ENCODE measurements at regions not wholly inside any gene's neighbourhood (a gene's known extent, or its start where the extent isn't known, plus 50 kb on each side); places are given as distances from the start of the nearest gene placed in this dataset.
"Not testable (repeated sequence)": the region's sequence is repeated elsewhere in the genome, so short reads cannot be mapped to it uniquely, and the experiment has no call there.

DNA sequence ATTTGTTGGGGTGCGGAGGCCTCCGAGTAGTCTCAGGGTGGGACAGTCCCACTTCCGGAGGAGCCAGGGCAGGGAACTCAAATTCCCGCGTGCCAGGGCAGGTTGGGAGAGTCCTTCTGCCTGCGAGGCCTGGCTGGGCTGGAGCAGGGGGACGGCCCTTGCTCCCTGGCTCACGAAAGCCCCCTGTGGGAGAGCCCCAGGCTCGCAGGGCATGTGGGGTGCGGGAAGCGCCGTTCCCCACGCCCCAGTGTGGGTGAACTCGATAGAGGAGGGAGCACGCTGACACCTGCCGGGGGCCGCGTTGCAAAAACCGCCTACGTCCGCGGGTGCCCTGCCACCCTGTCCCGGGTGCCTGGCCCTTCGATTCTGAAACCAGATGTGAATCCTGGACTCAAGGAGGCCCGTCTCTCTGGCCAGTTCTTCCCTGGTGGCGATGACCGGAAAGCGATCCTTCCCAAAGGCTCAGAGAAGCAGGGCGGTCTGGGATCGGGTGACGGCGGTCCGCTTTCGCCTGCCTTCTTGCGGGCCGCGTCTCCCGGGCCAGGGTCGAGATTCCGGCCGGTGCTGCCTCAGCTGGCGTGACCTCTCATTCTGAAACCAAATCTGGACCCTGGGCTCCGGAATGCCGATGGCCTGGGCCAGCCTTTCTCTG, 1846.5 kb upstream of the DEFB115 start:
- WGBS, 10 experiments = 35 to 68% (median 53%) methylated on average over 1 to 38 of the region's 44 CpGs
- no peak overlapping the region for H3K27ac ChIP-seq
- H3K4me3 ChIP-seq = no peak overlapping the region
- ATAC-seq (replicated peaks in 6 of 8) = no peak
- in situ Hi-C loops (cut with MboI; ENCODE audit: low pct_unique_long_range_greater_than_20kb in 2 of 9, low sequenced_read_pairs in 9 of 9, unreplicated experiment in 9 of 9) = no loop called here
- H3K4me1 ChIP-seq (replicated peaks in 1 of 2) = no peaks in the 10 kb centered on the region

DNA sequence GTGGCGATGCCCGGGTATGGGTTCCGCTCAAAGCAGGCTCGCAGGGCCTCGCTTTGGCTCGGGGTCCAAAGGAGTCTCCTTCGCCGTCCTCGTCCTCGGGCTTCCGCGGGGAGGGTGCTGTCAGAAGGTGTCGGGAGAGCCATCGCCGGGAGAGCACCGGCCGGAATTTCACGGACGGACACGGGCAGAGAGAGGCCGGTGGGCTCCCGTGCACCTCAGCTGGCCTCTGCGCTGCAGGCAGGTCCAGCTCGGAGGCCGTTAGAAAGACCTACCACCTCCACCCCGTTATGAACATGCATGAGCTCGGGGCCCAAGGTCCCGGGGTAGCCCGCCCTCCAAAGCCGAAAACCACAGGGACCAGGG, 1846.0 kb upstream of the DEFB115 start:
- H3K27ac ChIP-seq; H3K4me3 ChIP-seq; H3K4me1 ChIP-seq (replicated peaks in 1 of 2); in situ Hi-C loops (cut with MboI; ENCODE audit: low pct_unique_long_range_greater_than_20kb in 2 of 9, low sequenced_read_pairs in 9 of 9, unreplicated experiment in 9 of 9); ATAC-seq (replicated peaks in 6 of 8): not testable (repeated sequence)
- 20 to 70% (median 50%) methylated on average over 1 to 12 of the region's 30 CpGs for WGBS, 10 experiments

DNA sequence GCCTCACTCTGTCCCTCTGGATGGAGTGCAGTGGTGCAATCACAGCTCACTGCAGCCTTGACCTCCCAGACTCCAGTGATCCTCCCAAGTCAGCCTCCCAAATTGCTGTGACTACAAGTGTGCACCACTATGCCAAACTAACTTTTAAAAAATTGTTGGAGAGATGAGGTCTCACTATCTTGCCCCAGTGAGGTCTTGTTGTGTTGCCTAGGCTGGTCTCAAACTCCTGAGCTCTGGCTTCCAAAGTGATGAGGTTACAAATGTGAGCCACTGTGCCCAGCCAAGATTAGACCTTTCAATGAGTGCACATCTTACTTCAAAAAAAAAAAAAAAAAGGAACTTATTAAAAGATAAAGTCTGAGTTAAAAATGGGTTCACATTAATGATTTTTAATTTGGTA, 1838.1 kb upstream of the DEFB115 start:
- no peak for ATAC-seq (replicated peaks in 6 of 8)
- in situ Hi-C loops (cut with MboI; ENCODE audit: low pct_unique_long_range_greater_than_20kb in 2 of 9, low sequenced_read_pairs in 9 of 9, unreplicated experiment in 9 of 9) = no loop called here

DNA sequence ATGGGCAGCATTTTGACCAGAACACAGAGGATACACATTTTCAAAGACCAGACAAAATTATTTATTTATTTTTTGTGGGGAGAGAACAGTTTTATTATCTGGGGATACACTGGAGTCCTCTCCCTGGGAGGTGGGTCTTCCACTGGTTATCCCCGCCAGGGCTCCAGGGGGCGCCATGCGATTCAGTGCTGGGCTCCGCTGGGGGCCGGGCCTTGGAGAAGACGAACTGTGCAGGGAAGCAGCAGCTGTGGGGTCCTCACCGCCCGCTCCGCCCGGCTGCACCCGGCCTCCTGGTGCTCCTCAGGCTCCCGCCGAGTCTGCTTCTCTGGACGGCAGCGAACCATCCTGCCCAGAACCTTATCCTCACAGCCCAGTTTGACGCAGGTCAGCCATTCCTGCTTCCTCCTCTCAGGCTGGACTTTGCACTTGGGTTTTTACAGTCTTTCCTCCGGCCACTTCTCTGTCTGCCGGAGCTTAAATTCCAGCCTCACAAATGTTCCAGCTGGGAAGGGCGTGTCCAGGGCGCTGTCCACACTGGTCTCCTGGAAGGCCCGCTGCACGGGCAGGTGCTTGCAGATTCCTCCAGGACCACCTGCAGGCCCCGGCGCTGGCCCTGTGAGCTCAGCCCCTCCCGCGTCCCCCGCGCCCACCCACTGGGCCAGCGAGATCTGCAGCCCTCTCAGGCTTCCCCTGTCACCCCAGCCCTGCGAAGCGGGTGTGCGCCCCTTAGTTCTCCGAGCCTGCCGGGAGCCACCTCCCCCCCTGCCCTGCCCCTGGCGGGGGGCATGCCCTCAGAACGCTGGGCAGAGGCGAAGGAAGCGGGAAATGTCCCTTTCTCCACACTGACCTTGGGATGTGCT, 1830.0 kb upstream of the DEFB115 start:
- in situ Hi-C loops (cut with MboI; ENCODE audit: low pct_unique_long_range_greater_than_20kb in 2 of 9, low sequenced_read_pairs in 9 of 9, unreplicated experiment in 9 of 9) = no loop called here
- Histone ChIP-seq H3K4me3 (no peak overlapping the region), H3K27ac (no peak overlapping the region), H3K4me1 (replicated peaks in 1 of 2) (no peaks in the 10 kb centered on the region)
- no peak for ATAC-seq (replicated peaks in 6 of 8)
- WGBS, 10 experiments = 0 to 73% (median 49%) methylated on average over 1 to 3 of the region's 38 CpGs; no CpG with 5 or more reads in 4 of the 10 experiments

More for the DNA sequence above, 1838.1 kb upstream of the DEFB115 start:
- H3K27ac ChIP-seq = no peak overlapping the region
- H3K4me1 ChIP-seq (replicated peaks in 1 of 2) = no peaks in the 10 kb centered on the region
- H3K4me3 ChIP-seq = no peak overlapping the region

DNA sequence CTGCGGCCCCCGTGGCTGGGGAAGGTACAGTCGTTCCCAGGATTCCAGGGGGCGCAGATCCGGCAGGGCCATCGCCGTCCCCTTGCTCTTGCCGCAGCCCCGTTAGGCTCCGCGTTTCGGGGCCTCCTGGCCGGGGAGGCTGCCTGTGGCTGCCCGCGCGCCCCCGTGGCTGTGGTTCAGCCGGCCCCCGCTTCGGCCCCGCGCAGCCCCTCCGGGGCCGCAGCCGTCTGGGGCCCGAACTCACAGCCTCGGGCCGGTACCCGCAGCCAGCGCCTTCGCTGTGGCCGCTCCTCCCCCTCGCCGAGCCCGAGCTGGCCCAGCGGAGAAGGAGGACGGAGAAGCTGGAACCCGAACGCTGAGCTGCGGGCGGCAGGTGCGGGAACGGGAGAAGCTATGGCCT, 1826.9 kb upstream of the DEFB115 start:
- no peak overlapping the region for H3K27ac ChIP-seq
- H3K4me3 ChIP-seq = no peak overlapping the region
- in situ Hi-C loops (cut with MboI; ENCODE audit: low pct_unique_long_range_greater_than_20kb in 2 of 9, low sequenced_read_pairs in 9 of 9, unreplicated experiment in 9 of 9) = no loop called here
- no peaks in the 10 kb centered on the region for H3K4me1 ChIP-seq (replicated peaks in 1 of 2)
- no peak for ATAC-seq (replicated peaks in 6 of 8)
- 90% methylated on average over 4 of the region's 43 CpGs; no CpG with 5 or more reads in 9 of the 10 experiments for WGBS, 10 experiments

DNA sequence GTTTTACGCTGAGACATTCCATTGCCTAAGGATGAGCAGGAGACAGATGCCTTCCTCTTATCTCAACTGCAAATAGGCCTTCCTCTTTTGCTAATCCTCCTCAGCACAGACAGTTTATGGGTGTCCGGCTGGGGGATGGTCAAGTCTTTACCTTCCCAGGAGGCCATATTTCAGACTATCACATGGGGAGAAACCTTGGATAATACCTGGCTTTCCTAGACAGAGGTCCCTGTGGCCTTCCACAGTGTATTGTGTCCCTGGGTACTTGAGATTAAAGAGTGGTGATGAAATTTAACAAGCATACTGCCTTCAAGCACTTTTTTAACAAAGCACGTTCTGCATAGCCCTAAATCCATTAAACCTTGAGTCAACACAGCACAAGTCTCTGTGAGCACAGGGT, 1816.7 kb upstream of the DEFB115 start:
- ATAC-seq (replicated peaks in 6 of 8); H3K4me1 ChIP-seq (replicated peaks in 1 of 2); H3K27ac ChIP-seq; H3K4me3 ChIP-seq; in situ Hi-C loops (cut with MboI; ENCODE audit: low pct_unique_long_range_greater_than_20kb in 2 of 9, low sequenced_read_pairs in 9 of 9, unreplicated experiment in 9 of 9): not testable (repeated sequence)
- WGBS, 10 experiments = 0 to 89% (median 60%) methylated on average over 1 to 2 of the region's 3 CpGs; no CpG with 5 or more reads in 5 of the 10 experiments

DNA sequence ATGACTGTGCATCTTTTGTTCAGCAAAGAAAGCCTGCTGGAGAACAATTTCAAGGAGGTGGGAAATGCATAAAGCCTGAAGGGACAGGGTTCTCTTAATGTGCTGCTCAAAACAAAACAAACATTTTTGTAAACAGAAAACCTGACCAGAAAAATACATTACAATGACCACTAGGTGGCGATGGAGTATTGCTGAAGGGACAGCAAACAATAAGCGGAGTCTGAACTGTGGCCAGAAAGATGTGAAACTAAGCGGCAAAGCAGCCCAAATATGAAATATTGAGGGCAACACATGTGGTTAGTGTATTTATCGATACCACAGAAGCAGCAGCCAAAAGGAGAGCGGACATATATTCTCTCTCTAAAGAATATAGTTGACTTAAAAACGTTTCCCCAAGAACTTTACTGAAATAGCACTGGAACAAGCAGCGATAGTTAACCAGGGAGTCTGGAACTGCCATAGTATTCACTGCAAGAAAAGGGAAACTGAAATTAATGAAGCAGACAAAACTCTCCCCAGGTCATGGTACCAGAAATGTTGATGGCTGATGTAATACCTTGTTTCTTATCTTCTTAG, 1814.2 kb upstream of the DEFB115 start:
- H3K4me1 ChIP-seq (replicated peaks in 1 of 2); H3K27ac ChIP-seq; H3K4me3 ChIP-seq; ATAC-seq (replicated peaks in 6 of 8); in situ Hi-C loops (cut with MboI; ENCODE audit: low pct_unique_long_range_greater_than_20kb in 2 of 9, low sequenced_read_pairs in 9 of 9, unreplicated experiment in 9 of 9): not testable (repeated sequence)
- 0 to 50% (median 22%) methylated on average over 1 to 7 of the region's 7 CpGs; no CpG with 5 or more reads in 1 of the 10 experiments for WGBS, 10 experiments

DNA sequence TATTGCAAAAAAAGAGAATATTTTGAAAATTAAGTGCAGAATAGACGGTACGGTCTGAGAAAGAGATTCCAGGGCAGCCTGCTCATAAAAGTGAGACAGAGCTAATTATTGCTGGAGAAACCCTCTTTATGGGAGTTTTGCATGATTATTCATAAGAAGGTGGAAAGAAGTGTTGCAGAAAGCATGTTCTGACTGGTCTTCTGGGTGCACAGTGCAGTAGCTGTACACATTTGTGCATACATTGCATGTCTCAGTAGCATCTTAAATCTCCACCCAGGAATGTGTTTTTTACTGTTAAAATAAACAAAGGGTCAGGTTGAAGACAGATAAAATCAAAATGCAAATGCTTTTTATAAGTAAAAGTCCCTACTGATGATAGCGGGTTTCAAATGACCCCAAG, 1813.6 kb upstream of the DEFB115 start:
- Histone ChIP-seq H3K27ac (no peak overlapping the region), H3K4me3 (no peak overlapping the region), H3K4me1 (replicated peaks in 1 of 2) (no peaks in the 10 kb centered on the region)
- in situ Hi-C loops (cut with MboI; ENCODE audit: low pct_unique_long_range_greater_than_20kb in 2 of 9, low sequenced_read_pairs in 9 of 9, unreplicated experiment in 9 of 9) = no loop called here
- WGBS, 10 experiments = 0 to 80% (median 39%) methylated on average over 1 to 3 of the region's 3 CpGs
- ATAC-seq (replicated peaks in 6 of 8) = peak in 1 of 8 experiments; percentile 11

DNA sequence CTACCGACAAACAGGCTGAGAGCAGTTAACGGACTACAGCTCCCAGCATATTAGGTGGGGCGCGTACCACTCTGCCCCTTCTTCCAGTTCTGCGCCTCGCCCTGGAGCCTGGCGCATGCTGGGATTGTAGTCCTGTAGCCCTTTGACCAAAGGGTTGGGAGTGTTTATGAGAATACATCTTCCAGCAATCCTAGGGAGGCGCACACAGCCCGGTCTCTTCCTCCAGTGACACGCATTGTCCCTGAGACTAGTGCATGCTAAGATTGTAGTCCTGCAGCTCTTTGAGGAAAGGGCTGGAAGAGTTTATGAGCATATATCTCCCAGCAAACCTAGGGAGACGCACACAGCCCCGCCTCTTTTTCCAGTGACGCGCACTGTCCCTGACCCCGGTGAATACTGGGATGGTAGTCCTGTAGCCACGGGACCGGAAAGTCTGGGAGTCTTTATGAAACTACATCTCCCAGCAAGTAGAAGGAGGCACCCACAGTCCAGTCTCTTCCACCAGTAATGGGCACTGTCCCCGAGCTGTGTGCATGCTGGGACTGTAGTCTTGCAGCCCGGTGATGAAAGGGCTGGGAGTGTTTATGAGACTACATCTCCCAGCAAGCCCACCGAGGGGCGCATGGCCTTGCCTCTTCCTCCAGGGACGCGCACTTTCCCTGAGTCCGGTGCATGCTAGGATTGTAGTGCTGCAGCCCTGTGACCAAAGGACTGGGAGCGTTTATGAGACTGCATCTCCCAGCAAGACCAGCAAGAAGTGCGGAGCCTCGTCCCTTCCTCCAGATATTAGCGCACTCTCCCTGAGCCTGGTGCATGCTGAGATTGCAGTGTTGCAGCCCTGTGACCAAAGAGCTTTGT, 1812.2 kb upstream of the DEFB115 start:
- in situ Hi-C loops (cut with MboI; ENCODE audit: low pct_unique_long_range_greater_than_20kb in 2 of 9, low sequenced_read_pairs in 9 of 9, unreplicated experiment in 9 of 9); H3K27ac ChIP-seq; H3K4me1 ChIP-seq (replicated peaks in 1 of 2); H3K4me3 ChIP-seq: not testable (repeated sequence)
- ATAC-seq (replicated peaks in 6 of 8) = peak in 5 of 8 experiments; percentile 60 to 99 (median 98)
- 0 to 88% (median 37%) methylated on average over 4 to 15 of the region's 28 CpGs; no CpG with 5 or more reads in 6 of the 10 experiments for WGBS, 10 experiments

DNA sequence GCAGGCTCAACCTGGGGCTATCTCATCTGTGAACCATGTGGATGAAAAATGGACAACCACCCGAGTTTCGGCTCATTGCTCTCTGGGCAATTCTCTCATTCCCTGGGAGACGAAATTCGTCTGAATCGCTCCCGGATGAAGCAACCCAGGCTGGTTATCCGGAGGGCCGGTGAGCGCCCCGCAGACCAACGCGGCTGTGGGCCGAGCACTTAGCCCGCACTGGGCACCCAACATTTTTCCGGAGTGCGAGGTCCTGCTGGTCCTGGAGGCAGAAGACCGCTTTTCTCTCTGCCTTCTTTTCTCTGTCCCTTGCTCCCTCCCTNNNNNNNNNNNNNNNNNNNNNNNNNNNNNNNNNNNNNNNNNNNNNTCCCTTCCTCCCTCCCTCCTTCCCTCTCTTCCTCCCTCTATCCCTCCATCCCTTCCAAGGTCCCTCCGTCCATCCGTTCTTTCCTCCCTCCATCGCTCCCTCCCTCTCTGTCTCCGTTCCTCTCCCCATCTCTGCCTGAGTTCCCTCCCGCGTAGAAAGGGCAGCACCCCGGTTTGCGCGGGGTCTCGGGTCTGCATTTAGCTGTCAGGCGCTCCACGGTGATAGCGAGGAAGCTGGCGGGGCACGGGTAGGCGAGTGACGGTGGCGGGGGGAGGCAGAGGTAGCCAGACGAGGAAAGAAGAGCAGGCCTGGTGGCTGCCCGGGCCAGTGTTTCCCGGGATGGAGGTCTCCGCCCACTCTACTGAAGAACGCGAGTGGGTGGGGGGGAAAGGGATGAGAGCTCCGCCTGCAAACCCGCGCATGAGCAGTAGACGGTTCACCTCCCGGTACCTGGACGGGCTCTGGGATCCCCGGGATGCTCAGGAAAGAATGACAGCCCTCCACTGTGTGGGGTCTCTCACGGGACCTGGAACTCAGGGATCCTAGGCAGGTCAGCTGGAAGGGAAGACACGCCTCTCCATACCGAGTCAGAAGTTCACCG, 1809.7 kb upstream of the DEFB115 start:
- ATAC-seq (replicated peaks in 6 of 8); in situ Hi-C loops (cut with MboI; ENCODE audit: low pct_unique_long_range_greater_than_20kb in 2 of 9, low sequenced_read_pairs in 9 of 9, unreplicated experiment in 9 of 9): not testable (repeated sequence)

DNA sequence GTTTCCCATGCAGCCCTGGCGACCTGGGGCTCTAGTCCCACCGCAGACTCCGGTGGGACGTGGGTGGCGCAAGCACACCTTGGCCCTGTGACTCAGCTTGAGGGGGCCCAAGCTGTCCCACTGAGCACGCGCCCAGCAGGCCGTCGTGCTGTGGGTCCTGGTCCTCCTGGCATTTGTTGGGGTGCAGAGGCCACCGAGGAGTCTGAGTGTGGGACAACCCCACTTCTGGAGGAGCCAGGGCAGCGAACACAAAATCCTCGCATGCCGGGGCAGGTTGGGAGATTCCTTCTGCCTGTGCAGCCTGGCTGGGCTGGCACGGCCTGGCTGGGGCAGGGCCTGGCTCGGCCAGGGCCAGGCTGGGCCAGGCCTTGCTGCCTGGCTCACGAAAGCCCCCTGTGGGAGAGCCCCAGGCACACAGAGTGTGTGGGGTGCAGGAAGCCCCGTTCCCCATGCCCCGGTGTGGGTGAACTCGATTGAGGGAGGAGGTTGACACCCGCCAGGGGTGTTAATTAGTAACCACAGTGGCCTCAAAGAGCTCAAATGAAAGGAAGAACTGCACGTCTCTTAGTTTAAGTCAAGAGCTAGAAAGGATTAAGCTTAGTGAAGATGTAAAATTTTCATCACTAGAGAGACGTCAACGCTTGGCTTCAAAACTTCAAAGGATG, 1808.5 kb upstream of the DEFB115 start:
- ATAC-seq (replicated peaks in 6 of 8) = no peak
- no peak overlapping the region for H3K4me3 ChIP-seq
- in situ Hi-C loops (cut with MboI; ENCODE audit: low pct_unique_long_range_greater_than_20kb in 2 of 9, low sequenced_read_pairs in 9 of 9, unreplicated experiment in 9 of 9) = no loop called here
- H3K27ac ChIP-seq = no peak overlapping the region
- H3K4me1 ChIP-seq (replicated peaks in 1 of 2) = no peaks in the 10 kb centered on the region
- WGBS, 10 experiments = 0 to 76% (median 60%) methylated on average over 1 to 13 of the region's 23 CpGs; no CpG with 5 or more reads in 6 of the 10 experiments

More for the DNA sequence above, 1809.7 kb upstream of the DEFB115 start:
- H3K27ac ChIP-seq; H3K4me3 ChIP-seq; H3K4me1 ChIP-seq (replicated peaks in 1 of 2): not testable (repeated sequence)
- 60% methylated on average over 1 of the region's 52 CpGs; no CpG with 5 or more reads in 9 of the 10 experiments for WGBS, 10 experiments
